ENCODE measurements at regions not wholly inside any gene's neighbourhood (a gene's known extent, or its start where the extent isn't known, plus 50 kb on each side); places are given as distances from the start of the nearest gene placed in this dataset.
A peak's percentile ranks its signal among the peaks of the same experiment; 100 is the strongest.

DNA sequence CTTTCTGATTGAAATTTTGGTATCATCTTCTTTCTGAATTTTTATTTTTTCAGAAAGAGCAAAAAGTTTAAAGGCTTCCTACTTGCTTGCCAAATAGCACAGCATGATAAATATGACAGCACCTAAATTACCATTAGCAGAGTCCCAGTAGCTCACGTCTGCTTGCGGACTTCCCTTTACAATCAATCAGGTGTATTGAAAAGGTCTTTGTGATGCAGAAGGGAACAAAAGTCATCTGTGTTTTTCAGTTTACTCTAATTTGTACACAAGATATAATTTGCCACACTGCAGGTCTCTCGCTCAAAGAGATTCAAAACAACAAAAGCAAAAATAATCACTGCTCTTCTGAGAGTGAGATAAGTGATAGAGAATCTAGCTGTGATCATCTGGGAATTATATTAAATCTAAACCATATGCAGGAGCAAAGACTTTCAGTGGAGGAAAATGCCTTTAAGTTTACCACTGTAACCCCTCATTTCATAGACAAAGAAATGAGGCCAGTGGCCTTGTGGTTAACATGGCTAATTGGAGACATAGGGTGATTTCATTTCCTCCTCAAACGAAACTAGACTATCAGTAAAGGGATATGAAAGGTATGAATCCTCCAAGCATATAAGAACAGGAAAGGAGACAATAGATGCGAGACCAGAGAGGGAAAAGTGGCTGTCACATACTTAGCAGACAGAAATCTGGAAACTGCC lies 240.8 kb upstream of the TMPO start:
- no peaks in the 10 kb centered on the region for H4K20me1 ChIP-seq (ENCODE audit: insufficient read depth, low read length)

DNA sequence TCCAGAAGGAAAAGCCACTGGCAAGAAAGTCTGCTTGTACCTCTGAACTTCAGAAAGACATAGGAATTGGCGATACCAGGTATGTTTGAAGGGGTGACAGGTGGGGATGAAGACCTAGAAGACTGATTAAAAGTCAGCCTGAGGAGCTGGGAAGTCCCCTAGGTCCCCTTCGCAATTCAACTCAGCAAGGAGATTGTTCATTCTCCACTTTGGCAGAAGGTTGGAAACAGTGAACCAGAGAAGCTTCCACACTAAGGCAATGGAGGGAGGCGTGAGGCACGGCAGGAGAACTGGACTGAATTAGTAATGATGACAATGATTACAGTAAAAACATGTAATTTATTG lies 240.3 kb upstream of the TMPO start:
- CTCF ChIA-PET (ENCODE audit: unreplicated experiment): interaction anchor here (1.6 to 2.9 kb wide), 2 partner anchors 12 to 15 kb away, joined by 4 to 15 read pairs; no protein-coding TSS in a partner anchor
- H3K36me3 ChIP-seq (ENCODE audit: insufficient read depth, low read length): 0 out of 2 replicates have a peak, but pooled peaks cover under 1% of the 10 kb centered on the region
- TF ChIP-seq, protein P1, sequence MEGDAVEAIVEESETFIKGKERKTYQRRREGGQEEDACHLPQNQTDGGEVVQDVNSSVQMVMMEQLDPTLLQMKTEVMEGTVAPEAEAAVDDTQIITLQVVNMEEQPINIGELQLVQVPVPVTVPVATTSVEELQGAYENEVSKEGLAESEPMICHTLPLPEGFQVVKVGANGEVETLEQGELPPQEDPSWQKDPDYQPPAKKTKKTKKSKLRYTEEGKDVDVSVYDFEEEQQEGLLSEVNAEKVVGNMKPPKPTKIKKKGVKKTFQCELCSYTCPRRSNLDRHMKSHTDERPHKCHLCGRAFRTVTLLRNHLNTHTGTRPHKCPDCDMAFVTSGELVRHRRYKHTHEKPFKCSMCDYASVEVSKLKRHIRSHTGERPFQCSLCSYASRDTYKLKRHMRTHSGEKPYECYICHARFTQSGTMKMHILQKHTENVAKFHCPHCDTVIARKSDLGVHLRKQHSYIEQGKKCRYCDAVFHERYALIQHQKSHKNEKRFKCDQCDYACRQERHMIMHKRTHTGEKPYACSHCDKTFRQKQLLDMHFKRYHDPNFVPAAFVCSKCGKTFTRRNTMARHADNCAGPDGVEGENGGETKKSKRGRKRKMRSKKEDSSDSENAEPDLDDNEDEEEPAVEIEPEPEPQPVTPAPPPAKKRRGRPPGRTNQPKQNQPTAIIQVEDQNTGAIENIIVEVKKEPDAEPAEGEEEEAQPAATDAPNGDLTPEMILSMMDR (conservative IDR thresholded peaks at IDR 0.05; ENCODE audit: low read length): no peak
- TF ChIP-seq EZH2phosphoT487 (IDR thresholded peaks at IDR 0.05; ENCODE audit: borderline replicate concordance, low read depth, low read length): no peak
- no peaks in the 10 kb centered on the region for H3K79me2 ChIP-seq (ENCODE audit: insufficient read depth, low read depth, low read length)
- H3K4me2 ChIP-seq (ENCODE audit: low read length): peak overlapping the region; percentile 71
- intact Hi-C loops (cut with micrococcal nuclease; ENCODE audit: unreplicated experiment): no loop called here
- peak overlapping the region; percentile 48; the same call in 1 of the 2 replicates for H2AFZ ChIP-seq (ENCODE audit: low read length)
- peak overlapping the region; percentile 90 for H3K27ac ChIP-seq (ENCODE audit: low read depth, low read length, poor library complexity, severe bottlenecking)
- peaks cover 47% of the 10 kb centered on the region for H3K4me1 ChIP-seq (ENCODE audit: insufficient read depth, low read length, poor library complexity, severe bottlenecking)
- H3K9me2 ChIP-seq (ENCODE audit: insufficient read depth, low read length): no peaks in the 10 kb centered on the region
- H3K4me3 ChIP-seq (ENCODE audit: low read depth, low read length, poor library complexity, severe bottlenecking): peak overlapping the region; percentile 57
- POLR2A ChIA-PET: interaction anchor here (0.9 to 2.9 kb wide), 8 partner anchors 12 to 81 kb away, joined by 3 to 47 read pairs (median 4); no protein-coding TSS in a partner anchor
- TSS peak; percentile 94 for BruUV-seq (replicated peaks)
- H3K9me3 ChIP-seq (ENCODE audit: low read length): peaks cover 27% of the 10 kb centered on the region; the same call in 1 of the 2 replicates
- no peaks in the 10 kb centered on the region for H4K20me1 ChIP-seq (ENCODE audit: insufficient read depth, low read length)
- no peak for DNase-seq (ENCODE audit: low spot score)

More for the DNA sequence above, 240.8 kb upstream of the TMPO start:
- Histone ChIP-seq H3K4me1 (ENCODE audit: insufficient read depth, low read length, poor library complexity, severe bottlenecking) (peaks cover 43% of the 10 kb centered on the region), H3K79me2 (ENCODE audit: insufficient read depth, low read depth, low read length) (no peaks in the 10 kb centered on the region), H2AFZ (ENCODE audit: low read length) (peak overlapping the region; percentile 48; the same call in 1 of the 2 replicates), H3K27ac (ENCODE audit: low read depth, low read length, poor library complexity, severe bottlenecking) (peak overlapping the region; percentile 90), H3K4me3 (ENCODE audit: low read depth, low read length, poor library complexity, severe bottlenecking) (peak overlapping the region; percentile 57), H3K4me2 (ENCODE audit: low read length) (peak overlapping the region; percentile 71), H3K9me2 (ENCODE audit: insufficient read depth, low read length) (no peaks in the 10 kb centered on the region), H3K36me3 (ENCODE audit: insufficient read depth, low read length) (peaks cover 6% of the 10 kb centered on the region; the same call in 1 of the 2 replicates), H3K9me3 (ENCODE audit: low read length) (peaks cover 32% of the 10 kb centered on the region; the same call in 1 of the 2 replicates)
- BruUV-seq (replicated peaks): TSS peak; percentile 92
- CTCF ChIA-PET (ENCODE audit: unreplicated experiment): interaction anchor here (2.9 kb wide), 1 partner anchor 14 kb away, joined by 15 read pairs; no protein-coding TSS in a partner anchor
- TF ChIP-seq, protein P1 (conservative IDR thresholded peaks at IDR 0.05; ENCODE audit: low read length): no peak
- no peak for TF ChIP-seq EZH2phosphoT487 (IDR thresholded peaks at IDR 0.05; ENCODE audit: borderline replicate concordance, low read depth, low read length)
- DNase-seq (ENCODE audit: low spot score): peak; percentile 85
- intact Hi-C loops (cut with micrococcal nuclease; ENCODE audit: unreplicated experiment): loop anchor here (1.0 kb wide), 1 partner anchor 14 kb away; no protein-coding TSS in a partner anchor
- POLR2A ChIA-PET: interaction anchor here (0.5 to 2.9 kb wide), 9 partner anchors 12 to 239 kb away, joined by 3 to 47 read pairs (median 3); no protein-coding TSS in a partner anchor
